Endothelial cell of umbilical vein (primary cell): ENCODE measurements at regions not wholly inside any gene's neighbourhood (a gene's known extent, or its start where the extent isn't known, plus 50 kb on each side); places are given as distances from the start of the nearest gene placed in this dataset.

Experiments
- CTCF ChIP-seq, 2 donors: IDR thresholded peaks; 1 replicate in 1 of 2; 2 replicates in 1 of 2; pipeline ENCODE4 v1.5.1; 2011; ENCODE audit warnings: low read length in 2 of 2, mild to moderate bottlenecking in 2 of 2, moderate library complexity in 2 of 2, control low read depth in 1 of 2, inconsistent platforms in 1 of 2, low read depth in 1 of 2; ENCODE audit not compliant: insufficient read depth in 1 of 2; ENCODE audit errors: extremely low read depth in 1 of 2
- EZH2 ChIP-seq: IDR thresholded peaks from 2 replicates; pipeline ENCODE4 v1.6.1; 2012; ENCODE audit warnings: borderline replicate concordance, low read depth, mild to moderate bottlenecking, moderate library complexity, low read length, inconsistent platforms; ENCODE audit not compliant: severe bottlenecking
- FOS ChIP-seq: IDR thresholded peaks from 2 replicates; pipeline ENCODE4 v1.6.1; 2011; ENCODE audit warnings: mild to moderate bottlenecking, low read length, moderate library complexity, borderline replicate concordance; ENCODE audit not compliant: insufficient read depth
- GATA2 ChIP-seq: IDR thresholded peaks from 2 replicates; pipeline ENCODE4 v1.7.0; 2011; ENCODE audit warnings: low read depth, mild to moderate bottlenecking, moderate library complexity, mixed read lengths, low read length; ENCODE audit not compliant: insufficient read length, insufficient read depth
- JUN ChIP-seq: IDR thresholded peaks from 2 replicates; pipeline ENCODE4 v1.6.1; 2011; ENCODE audit warnings: borderline replicate concordance, low read depth; ENCODE audit not compliant: insufficient read length, insufficient read depth
- POLR2A ChIP-seq: IDR thresholded peaks from 2 replicates; pipeline ENCODE4 v1.6.1; 2012; ENCODE audit warnings: low read depth, mild to moderate bottlenecking, control low read depth, low read length
- POLR2AphosphoS5 ChIP-seq: IDR thresholded peaks from 2 replicates; pipeline ENCODE4 v1.6.1; 2012; ENCODE audit warnings: low read depth, mild to moderate bottlenecking, control low read depth, low read length, moderate library complexity; ENCODE audit not compliant: insufficient read depth
- TF ChIP-seq, protein P1 (sequence below): IDR thresholded peaks from 2 replicates; pipeline ENCODE4 v1.6.1; 2011; ENCODE audit not compliant: insufficient read depth, insufficient read length

GRCh38 chr7:85805656-85806055, 618.8 kb upstream of the SEMA3D start:
- TF ChIP-seq JUN = no peak
- no peak for TF ChIP-seq POLR2A
- no peak for TF ChIP-seq CTCF (IDR thresholded peaks at IDR 0.05; ENCODE audit: extremely low read depth in 1 of 2, insufficient read depth in 1 of 2, low read depth in 1 of 2, low read length in 2 of 2)
- TF ChIP-seq POLR2AphosphoS5 = no peak
- TF ChIP-seq, protein P1, sequence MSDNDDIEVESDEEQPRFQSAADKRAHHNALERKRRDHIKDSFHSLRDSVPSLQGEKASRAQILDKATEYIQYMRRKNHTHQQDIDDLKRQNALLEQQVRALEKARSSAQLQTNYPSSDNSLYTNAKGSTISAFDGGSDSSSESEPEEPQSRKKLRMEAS = no peak
- TF ChIP-seq EZH2 = no peak
- TF ChIP-seq GATA2 = no peak
- no peak for TF ChIP-seq FOS
